Kidney glomerular epithelial cell (primary cell): ENCODE measurements at regions not wholly inside any gene's neighbourhood (a gene's known extent, or its start where the extent isn't known, plus 50 kb on each side); places are given as distances from the start of the nearest gene placed in this dataset.
A peak's percentile ranks its signal among the peaks of the same experiment; 100 is the strongest.
"Not testable (repeated sequence)": the region's sequence is repeated elsewhere in the genome, so short reads cannot be mapped to it uniquely, and the experiment has no call there.

Experiments
- DNase-seq: peaks from one replicate; lab custom pipeline; 2025; lab: John Stamatoyannopoulos, UW

DNA sequence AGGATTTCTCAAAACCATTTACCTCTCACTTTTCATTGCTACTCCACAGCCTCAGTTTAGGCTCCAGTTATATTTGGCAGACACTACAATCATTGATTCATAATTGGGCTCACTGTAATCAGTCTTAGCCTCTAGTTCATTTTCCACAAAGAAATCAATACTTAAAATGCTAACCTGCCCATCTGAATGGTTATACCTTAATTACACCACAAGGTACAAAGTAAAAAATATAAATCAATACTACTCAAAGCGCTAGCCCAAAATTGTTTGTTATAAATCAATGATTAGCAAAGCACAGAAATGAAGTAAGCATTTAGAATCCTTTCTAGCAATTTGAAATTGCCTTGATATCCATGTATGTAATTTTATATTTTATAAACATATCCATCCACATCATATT lies 222.6 kb upstream of the NDST3 start:
- no peak for DNase-seq

DNA sequence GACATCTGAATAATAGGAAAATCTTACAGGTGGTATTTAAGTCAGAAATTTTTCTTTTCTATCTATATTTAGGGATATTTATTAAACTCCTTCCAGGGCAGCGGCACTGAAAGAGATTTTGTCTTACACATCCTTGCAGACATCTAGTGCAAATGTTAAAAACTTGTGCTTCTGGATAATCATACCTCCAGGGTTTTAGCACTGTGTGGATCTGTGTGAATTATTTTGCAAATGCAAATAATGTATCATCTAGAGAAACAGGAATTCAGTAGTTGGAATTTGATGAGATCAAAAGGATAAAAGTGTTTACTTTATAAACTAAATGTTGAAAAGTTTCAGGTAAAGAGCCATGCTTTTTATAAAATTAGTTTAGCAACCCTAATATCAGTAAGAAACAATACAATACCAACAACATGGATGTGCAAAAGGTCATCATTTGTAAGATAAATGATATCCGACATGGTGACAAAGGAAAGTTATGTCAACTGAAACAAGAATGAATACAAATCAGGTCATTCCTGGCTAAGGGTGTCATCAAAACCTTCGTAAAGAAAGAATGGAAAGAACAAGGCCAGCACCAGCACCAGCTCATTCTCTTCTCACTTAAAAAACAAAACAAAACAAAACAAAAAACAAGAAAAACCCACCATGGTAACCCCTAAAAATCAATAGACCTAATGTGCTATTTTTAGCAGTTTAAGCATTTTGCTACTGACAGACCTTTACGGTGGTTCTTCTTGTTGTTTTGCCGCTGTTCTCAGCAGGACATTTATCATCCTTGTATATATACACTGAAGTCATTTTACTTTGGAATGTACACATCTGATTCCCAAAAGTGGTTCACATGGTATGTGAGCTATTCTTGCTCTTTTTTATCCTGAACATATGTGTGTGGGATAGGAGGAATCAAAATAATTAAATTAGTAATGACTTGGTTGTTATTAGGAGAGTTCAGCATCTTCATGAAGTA lies 219.7 kb upstream of the NDST3 start:
- DNase-seq, result no peak

DNA sequence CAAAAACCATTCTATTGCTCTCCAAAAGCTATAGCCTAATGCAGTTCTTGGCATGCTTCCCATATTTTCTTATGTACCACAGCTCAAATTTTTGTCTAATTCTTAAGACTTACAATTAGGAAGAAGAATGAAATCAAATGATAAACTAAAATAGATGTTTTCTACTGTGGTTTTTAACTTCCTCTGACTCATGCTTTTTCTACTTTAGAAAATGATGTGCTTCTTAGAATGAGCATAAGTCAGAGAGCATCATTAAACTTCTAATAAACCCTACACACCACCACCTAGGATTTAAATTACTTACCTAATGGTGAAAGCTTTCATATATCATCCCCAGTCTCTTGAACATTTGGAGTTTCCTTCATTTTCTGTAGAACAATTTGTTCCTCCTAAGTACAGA lies 217.0 kb upstream of the NDST3 start:
- no peak for DNase-seq

DNA sequence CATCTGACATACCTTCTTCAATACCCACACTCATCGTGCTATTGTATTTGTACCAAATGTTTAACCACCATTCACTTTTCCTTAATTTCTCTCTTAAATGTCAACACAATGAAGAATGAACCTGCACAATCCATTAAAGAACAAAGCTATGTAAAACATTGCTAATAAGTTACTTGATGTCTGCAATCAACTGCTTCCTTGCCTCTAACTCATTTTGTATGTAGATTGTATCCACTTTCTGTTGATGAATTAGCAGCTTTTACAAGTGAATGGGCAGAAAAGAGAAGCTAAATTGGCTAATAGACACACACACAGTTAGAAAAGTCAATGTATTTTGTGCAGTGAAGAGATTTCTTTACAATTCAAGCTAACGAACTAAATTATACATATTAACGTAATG lies 212.5 kb upstream of the NDST3 start:
- DNase-seq, result no peak

DNA sequence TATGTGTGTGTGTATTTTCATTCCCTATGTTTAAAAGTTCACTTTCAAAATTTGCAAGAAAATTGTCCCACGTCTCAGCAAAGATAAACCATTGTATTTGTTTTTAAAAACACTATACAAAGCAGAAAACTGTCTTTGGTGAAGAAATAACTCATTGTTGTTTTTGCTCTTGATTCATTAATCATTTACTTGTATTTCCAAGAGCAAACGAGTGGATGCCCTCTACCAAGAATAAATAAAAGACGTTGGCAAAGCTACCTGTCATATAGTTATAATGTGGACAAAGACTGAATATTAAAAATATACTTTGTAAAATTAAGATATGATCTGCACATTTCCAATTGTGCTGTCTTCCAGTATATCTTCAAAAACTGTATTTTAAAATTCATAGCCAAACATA lies 210.9 kb upstream of the NDST3 start:
- no peak for DNase-seq

DNA sequence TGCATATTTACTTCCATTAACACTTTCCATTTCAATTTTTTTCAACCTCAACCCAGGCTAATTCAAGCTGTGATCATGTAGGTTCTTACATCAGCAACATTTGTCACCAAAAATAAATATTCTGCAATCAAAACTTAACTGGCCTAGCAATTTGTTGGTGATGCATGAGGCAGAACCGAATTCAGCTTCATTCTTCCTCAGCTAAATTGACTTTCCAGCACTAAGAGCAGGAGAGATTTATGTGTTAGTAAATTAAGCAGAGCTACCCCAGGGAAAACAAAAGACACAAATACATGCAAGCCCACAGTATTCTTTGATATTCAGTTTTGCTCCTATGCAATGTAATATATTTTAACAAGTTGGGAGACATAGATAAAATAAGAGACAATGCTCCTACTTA lies 208.7 kb upstream of the NDST3 start:
- no peak for DNase-seq

DNA sequence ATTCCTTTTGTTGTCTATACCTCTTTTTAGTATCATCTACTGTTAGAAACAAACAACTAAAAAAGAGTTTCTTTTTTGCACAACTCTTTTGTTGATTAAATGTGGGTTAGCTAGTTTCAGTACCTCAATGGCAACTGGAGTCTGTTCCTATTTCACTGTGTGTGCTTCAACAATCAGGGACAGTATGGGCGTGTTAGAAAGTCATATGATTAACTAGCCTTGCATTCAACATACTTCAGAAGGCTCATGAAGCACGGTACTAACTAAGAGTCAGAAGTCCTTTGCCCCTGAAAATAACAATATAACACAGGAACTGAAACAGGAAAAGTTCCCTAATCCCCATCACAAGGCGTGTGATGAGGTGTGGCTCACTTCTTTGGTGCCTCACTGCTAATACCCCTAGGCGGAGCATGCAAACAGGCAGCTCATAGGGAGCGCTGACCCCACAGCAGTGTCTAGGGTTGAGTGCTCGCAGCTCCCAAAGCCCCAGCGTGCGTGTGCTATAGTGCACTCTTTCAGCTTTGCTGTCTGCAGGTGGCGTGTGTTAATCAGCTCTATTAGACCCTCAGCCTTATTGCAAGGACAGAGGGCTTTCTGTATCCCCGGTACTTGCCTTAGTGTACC lies 203.1 kb upstream of the NDST3 start:
- DNase-seq, result no peak

DNA sequence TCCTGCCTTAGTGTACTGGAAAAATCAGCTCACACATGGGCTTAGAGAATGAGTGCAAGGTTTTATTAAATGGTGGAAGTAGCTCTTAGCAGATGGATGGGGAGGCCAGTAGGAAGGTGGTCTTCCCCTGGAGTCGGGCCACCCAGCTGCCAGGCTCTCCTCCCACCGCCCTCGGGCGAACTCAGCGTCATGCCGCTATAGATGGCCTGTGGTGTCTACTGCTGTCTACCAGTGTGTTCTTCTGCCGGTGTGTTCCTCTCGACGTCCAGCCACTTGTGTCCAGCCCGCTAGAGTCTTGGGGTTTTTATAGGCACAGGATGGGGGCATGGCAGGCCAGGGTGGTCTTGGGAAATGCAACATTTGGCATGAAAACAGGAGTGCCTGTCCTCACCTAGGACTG lies 198.7 kb upstream of the NDST3 start:
- DNase-seq, result no peak

DNA sequence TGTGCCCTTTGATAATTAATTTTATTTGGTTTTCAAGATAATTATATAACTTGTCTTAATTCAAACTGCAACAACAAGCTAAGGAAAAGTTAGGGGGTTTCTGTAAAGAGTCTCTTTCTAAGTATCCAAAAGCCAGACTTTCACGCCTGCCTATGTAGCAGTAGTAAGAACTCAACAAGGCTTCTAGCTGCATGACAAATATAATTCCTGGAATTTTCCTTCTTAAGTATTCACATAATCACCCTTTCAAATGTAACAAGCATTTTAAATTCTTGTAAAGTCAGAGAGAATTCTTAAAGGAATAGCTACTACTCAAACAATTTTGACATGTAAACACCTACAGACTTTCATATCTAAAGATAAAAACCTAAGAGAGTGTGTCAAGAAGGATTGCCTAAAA lies 189.7 kb upstream of the NDST3 start:
- no peak for DNase-seq

DNA sequence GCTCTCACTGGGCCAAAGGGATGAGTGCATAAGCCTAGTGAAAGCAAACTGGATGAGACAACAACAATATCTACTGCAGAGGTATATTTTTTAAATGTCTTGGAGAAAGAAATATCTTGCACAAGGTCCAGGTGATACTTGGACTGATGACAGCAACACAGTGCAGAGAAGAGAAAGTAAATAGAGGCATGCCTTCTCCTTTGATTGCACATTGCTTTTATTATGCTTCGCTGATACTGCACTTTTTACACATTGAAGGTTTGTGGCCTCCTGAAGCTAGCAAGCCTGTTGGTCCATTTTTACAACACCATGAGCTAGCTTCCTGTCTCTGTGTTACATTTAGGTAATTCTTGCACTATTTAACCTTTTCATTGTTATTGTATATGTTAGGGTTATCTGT lies 189.0 kb upstream of the NDST3 start:
- DNase-seq, result no peak

DNA sequence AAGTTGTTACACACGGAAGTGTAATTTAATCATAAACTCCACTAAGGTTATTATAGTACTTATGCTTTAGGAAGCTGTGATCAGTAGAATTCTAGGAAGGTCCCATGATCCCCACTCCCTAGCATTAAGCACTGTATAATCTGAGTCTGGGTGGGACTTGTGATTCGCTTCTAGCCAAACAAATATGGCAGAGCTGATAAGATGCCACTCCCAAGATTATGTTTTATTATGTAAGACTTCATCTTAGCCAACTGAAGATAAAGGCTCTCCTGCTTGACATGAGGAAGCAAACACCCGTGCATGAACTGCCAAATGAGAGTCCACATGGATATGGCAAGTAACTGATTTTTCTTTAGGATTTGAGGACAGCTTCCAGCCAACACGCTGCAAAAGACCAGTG lies 186.4 kb upstream of the NDST3 start:
- no peak for DNase-seq

DNA sequence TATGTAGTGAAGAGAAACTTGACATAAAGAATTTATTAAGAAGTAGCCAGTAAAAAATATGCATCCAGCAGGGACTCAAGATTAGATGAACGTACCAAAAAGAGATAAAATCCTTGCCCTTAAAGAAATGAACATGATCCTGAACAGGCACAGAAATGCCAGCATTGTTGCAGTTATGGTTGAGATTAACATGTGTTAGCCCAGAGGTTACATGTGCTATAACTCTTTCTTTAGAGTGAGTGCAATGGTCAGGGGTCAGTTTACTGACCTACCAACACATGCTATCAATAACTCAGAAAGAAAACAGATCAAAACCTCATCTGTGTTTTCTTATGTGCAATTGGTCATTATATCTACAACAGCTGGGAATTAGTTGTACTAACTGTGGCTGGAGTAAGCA lies 166.1 kb upstream of the NDST3 start:
- no peak for DNase-seq

DNA sequence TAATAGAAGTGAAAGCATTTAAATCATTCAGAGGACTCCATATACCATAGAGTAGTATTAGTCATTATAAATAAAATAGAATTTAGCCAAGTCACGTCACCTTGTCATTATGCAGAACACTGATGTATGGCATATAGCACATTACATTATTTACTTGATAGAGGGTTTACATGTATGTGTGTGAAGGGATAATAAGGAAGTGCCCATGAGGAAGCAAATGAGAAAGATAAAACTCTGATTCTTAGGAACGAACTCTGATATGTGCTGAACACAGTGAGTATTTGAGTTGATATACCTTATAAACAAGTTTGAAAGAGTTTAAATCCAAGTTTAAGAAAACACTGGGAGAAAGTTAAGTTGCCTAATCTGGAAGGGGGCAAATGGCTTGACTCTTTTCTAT lies 160.5 kb upstream of the NDST3 start:
- DNase-seq, result no peak

DNA sequence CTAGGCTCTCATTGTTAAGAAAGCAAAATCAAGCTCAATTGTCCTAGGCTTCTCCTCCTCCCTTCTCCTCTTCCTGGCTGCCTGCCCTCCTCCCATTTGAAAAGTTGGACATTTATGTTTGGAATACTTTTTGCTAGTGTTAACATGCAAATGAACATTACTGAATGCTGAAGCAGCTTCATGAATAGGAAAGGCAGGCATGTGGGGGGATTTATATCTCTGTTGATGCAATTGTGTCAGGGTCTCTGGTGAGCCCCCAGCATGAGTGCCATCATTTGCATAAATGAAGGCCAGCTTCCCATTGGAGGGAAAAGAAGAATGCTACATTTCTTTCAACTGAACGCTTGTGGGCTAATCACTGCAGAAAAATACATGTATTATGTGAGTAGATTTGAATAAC lies 160.1 kb upstream of the NDST3 start:
- no peak for DNase-seq

DNA sequence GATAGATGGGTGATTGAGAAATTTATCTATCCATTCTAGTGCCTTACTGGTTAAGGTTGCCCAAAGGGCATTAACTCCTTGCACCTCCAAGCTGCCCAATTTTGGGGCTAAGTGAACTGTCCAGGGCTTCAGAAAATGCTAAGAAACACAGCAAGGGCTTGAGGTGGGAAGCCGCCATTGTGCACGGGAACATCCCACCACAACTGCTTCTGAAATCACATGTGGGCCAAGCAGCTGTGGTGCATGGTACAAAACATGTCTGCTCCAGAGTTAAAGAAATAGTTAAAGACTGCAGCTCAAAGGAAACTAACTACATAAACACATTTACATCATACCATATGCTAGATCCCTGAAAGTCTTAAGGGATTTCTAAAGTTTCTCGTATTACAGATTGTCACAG lies 144.3 kb upstream of the NDST3 start:
- DNase-seq, result no peak

DNA sequence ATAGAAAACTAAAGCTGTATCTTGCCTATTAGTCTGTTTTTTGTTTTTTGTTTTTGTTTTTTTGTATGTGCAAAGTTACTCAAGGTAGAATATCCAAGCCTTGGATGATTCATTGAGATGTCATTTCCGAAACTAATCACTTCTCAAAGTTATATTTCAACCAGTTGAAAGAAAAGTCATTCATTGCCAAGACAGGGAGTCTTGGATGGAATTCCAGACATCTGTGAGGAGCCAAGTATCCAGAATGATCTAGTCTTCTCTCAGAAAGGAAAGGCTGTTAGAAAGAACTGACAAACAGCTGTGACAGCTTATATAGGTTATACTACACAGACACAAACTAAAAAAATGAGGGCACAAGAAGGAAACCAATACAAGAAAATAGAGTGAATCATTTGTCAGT lies 141.1 kb upstream of the NDST3 start:
- peak; percentile 79 for DNase-seq

DNA sequence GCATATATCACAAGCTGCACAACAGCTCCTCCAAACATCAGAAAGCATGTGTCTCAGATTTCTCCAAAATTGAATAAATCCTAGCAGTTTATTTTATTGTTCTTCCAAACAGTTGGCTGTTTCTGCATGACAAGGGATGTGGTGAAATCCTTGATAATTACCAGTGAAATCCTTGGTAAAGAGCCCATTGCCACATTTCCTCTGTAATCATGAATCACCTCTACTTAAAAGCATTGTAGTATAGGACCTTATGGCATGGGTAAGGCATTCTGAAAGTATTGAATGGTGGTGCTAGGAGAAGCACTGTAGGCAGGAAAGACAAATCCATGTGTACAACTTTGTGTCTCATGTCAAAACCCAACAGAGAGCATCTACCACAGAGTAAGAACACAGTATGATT lies 135.8 kb upstream of the NDST3 start:
- DNase-seq, result no peak

DNA sequence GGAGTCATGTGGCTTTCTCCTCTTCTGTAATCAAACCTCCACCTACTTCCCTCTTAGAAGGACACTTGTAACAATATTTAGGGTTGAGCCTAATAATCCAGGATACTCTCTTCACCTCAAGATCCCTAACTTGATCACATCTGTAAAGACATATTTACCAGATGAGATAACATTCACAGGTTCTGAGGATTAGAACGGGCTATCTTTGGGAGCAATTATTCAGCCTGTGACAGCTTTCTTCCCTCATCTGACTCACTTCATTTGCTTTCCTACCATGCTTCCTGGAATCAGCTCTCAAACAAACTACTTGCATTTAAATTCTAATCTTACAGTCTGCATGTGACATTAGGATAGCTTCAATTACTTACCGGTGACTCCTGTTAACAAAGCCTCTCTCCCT lies 133.5 kb upstream of the NDST3 start:
- DNase-seq, result peak; percentile 48

DNA sequence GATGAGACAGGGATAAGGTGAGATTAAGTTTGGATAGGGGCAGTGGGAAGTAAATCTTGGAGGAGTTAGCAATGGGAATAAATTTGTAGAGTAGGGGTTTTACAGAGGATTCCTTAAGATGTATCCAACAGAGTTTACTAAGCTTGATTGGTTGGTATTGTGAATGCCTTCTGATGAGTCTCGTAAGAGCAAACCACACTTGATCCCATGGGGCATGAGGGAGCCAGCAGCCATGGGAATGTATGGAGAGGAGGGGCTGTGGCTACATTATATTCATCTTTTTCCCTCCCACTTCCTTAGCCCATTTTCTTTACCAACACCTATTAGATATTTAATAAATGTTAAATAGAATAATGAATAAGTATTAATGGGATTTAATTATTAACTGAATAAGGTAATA lies 126.6 kb upstream of the NDST3 start:
- no peak for DNase-seq

DNA sequence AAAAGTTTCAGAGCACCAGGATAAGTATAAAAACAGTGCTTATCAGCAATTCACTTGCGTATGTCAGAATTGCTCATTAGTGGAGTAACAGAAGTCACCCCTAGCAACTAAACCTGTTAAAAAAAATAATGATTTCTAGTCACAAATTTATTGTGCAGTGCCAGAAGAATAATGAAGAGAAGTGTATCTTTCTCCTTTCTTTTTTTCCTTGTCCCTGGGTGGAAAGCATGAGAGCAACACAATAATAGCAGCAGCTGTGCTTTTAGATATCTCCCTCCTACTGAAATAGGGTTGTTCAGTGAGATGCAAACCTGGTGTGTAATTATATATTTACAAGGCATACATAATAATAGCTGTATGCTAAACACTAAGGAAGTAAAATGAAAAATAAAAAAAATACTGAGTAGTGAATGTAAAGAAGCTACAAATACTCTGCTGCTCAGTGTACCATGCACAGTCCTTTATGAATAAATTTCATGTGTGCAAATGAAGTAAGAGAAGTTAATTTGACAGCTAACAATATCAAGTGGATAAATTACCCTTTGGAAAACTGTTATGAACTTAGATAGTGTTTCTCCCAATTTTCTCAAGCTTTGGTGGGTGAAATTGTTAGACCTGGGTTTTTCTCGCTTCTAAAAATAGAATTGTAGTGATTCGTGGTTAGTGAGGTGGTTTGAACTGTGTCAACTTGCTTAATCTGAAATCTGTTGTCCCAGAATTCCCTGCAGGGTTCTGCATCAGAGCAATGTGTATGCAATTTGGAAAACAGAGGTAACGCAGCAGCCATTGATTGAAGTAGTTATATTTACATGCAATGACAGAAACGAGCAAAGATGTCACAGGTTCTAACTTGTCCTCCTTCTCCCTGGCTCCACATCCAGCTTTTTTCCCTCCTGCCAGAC lies 125.7 kb upstream of the NDST3 start:
- DNase-seq, result no peak

DNA sequence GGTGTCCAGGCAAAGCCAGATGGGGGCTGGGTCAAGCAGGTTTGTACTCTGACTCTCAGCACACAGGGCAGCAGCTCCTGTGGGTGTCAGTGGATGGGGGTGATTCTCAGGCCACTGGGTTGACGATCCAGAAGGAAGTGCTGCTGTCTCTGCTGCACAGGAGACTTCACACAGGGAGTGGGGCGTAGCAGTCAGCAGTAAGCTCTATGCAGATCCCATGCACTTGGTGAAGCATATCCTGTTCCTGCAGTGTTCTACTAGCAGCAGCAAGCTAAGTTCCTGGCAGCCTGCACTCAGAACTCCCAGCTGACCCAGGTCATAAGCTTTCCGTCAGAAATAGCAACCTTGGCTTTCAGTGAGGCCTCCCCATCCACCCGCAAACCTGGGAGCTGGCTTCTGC lies 117.6 kb upstream of the NDST3 start:
- DNase-seq, result no peak

DNA sequence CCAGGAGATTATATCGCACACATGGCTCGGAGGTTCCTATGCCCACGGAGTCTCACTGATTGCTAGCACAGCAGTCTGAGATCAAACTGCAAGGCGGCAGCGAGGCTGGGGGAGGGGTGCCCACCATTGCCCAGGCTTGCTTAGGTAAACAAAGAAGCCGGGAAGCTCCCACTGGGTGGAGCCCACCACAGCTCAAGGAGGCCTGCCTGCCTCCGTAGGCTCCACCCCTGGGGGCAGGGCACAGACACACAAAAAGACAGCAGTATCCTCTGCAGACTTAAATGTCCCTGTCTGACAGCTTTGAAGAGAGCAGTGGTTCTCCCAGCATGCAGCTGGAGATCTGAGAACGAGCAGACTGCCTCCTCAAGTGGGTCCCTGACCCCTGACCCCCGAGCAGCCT lies 112.0 kb upstream of the NDST3 start:
- not testable (repeated sequence) for DNase-seq

DNA sequence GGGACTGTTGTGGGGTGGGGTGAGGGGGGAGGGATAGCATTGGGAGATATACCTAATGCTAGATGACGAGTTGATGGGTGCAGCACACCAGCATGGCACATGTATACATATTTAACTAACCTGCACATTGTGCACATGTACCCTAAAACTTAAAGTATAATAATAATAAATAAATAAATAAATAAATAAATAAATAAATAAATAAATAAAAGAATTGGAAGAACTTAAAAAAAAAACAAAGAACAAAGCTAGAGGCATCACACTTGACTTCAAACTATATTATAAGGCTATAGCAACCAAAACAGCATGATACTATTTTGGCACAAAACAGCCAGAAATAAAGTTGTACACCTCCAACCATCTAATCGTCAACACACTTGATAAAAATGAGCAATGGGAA lies 106.5 kb upstream of the NDST3 start:
- not testable (repeated sequence) for DNase-seq
